ENCODE measurements at regions not wholly inside any gene's neighbourhood (a gene's known extent, or its start where the extent isn't known, plus 50 kb on each side); places are given as distances from the start of the nearest gene placed in this dataset.
"Not testable (repeated sequence)": the region's sequence is repeated elsewhere in the genome, so short reads cannot be mapped to it uniquely, and the experiment has no call there.

- no peak for DNase-seq
Measured at GRCh38 chr15:57767481-57767880, 61.0 kb downstream of the POLR2M start.

GRCh38 chr15:57769266-57769665 lies 62.8 kb downstream of the POLR2M start:
- peak; percentile 79 for DNase-seq

GRCh38 chr15:57770495-57770894 lies 64.0 kb downstream of the POLR2M start:
- DNase-seq = no peak

GRCh38 chr15:57772223-57772957 lies 65.9 kb downstream of the POLR2M start:
- no peak for DNase-seq

GRCh38 chr15:57773051-57773450 lies 66.5 kb downstream of the POLR2M start:
- DNase-seq = no peak

- DNase-seq = no peak
Measured at GRCh38 chr15:57777003-57777402, 70.5 kb downstream of the POLR2M start.

- no peak for DNase-seq
Measured at GRCh38 chr15:57780471-57780870, 74.0 kb downstream of the POLR2M start.

GRCh38 chr15:57782731-57783130 lies 76.2 kb downstream of the POLR2M start:
- no peak for DNase-seq

- peak; percentile 42 for DNase-seq
Measured at GRCh38 chr15:57784081-57784511, 77.6 kb downstream of the POLR2M start.

- DNase-seq = no peak
Measured at GRCh38 chr15:57785039-57785438, 78.5 kb downstream of the POLR2M start.

- no peak for DNase-seq
Measured at GRCh38 chr15:57785959-57786358, 79.4 kb downstream of the POLR2M start.

GRCh38 chr15:57789225-57789624 lies 82.7 kb downstream of the POLR2M start:
- no peak for DNase-seq

GRCh38 chr15:57792724-57793449 lies 86.4 kb downstream of the POLR2M start:
- DNase-seq = no peak

- DNase-seq = no peak
Measured at GRCh38 chr15:57795261-57795660, 88.7 kb downstream of the POLR2M start.

GRCh38 chr15:57796146-57796545 lies 89.6 kb downstream of the POLR2M start:
- DNase-seq = no peak

- DNase-seq = peak; percentile 58
Measured at GRCh38 chr15:57797110-57797509, 90.6 kb downstream of the POLR2M start.

GRCh38 chr15:57797568-57798267 lies 91.2 kb downstream of the POLR2M start:
- DNase-seq = no peak

GRCh38 chr15:57806003-57806402 lies 99.5 kb downstream of the POLR2M start:
- DNase-seq = no peak

- DNase-seq = not testable (repeated sequence)
Measured at GRCh38 chr15:57809285-57809684, 102.8 kb downstream of the POLR2M start.

GRCh38 chr15:57816599-57816998 lies 110.1 kb downstream of the POLR2M start:
- no peak for DNase-seq

- DNase-seq = no peak
Measured at GRCh38 chr15:57819646-57820045, 113.1 kb downstream of the POLR2M start.

GRCh38 chr15:57820119-57820518 lies 113.6 kb downstream of the POLR2M start:
- DNase-seq = no peak

GRCh38 chr15:57821826-57822225 lies 115.3 kb downstream of the POLR2M start:
- DNase-seq = no peak
